Muscle of arm (tissue), 1 donor: ENCODE measurements at regions not wholly inside any gene's neighbourhood (a gene's known extent, or its start where the extent isn't known, plus 50 kb on each side); places are given as distances from the start of the nearest gene placed in this dataset.
"Not testable (repeated sequence)": the region's sequence is repeated elsewhere in the genome, so short reads cannot be mapped to it uniquely, and the experiment has no call there.

ENCODE experiments used
- DNase-seq: peaks from one replicate; pipeline ENCODE4 v3.0.0-alpha.2; 2013

GRCh38 chr10:78096486-78096885 is 62.8 kb downstream of the RPS24 start:
- DNase-seq, result not testable (repeated sequence)

- not testable (repeated sequence) for DNase-seq
Measured at GRCh38 chr10:78102593-78102992, 68.9 kb downstream of the RPS24 start.

- no peak for DNase-seq
Measured at GRCh38 chr10:78109210-78109609, 75.5 kb downstream of the RPS24 start.

- no peak for DNase-seq
Measured at GRCh38 chr10:78115135-78115853, 81.6 kb downstream of the RPS24 start.

DNA sequence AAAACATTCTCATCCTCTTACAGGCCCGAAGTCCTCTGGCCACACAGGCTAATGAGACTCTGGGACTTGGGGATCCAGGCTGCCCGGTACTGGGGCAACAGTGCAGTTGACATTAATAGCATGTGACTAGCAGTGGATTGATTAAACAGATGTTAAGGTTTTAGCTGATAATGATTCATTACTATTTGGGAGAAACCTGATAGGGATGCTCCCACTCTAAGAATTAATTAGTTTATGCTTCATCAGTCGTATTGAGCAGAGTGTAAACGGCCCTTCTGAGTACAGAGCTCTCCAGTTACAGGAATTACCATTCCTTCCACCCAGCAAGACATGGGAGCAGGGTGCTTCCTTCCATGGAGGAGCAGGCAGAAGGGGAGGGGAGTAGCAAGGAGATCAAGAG is 82.7 kb downstream of the RPS24 start:
- no peak for DNase-seq

- DNase-seq, result no peak
Measured at GRCh38 chr10:78118591-78118990, 84.9 kb downstream of the RPS24 start.

DNA sequence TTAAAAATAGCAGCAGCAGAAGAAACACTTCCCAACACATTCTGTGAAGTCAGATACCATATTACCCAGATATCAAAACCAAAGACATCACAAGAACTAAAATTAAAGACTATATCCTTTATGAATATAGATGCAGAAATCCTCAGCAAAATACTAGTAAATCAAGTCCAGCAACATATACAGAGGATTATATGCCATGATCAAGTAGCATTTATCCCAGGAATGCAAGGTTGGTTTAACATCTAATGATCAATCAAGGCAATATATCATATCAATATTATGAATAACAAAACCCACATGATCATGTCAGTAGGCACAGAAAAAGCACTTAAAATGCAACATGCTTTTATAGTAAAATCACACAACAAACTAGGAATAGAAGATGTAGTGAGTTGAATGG is 88.1 kb downstream of the RPS24 start:
- no peak for DNase-seq

DNA sequence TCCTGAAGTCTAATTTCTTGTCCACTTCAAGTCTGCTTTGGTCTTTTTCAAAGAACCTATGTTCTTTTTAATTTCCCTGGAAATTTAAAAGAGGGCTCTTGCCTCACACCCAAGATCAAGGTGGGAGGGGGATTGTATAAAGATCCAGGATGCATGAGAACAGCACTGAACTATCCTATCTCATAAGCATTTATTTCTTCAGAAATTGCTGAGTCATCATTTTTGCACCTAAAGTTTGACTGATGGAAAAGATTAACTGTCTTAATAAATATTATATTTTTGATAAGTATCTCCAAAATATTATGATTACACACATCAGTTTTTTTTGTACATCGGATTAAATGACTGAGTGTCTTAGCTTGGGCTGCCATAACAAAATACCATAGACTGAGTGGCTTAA is 90.5 kb downstream of the RPS24 start:
- no peak for DNase-seq

DNA sequence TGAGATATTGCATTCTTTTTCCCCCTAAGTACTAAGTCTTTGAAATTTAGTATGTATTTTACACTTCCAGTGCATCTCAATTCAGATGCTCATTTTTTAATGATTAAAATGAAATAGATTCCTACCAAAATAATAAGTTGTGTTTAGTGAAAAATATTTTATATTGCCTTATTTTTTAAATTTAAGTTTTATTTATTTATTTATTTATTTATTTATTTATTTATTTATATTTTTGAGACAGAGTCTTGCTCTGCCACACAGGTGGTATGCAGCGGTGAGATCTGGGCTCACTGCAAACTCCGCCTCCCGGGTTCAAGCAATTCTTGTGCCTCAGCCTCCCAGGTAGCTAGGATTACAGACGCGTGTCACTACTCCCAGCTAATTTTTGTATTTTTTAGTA is 95.5 kb downstream of the RPS24 start:
- DNase-seq, result no peak

GRCh38 chr10:78130966-78131710 is 97.5 kb downstream of the RPS24 start:
- DNase-seq, result no peak

GRCh38 chr10:78134773-78135306 is 101.2 kb downstream of the RPS24 start:
- DNase-seq, result no peak

DNA sequence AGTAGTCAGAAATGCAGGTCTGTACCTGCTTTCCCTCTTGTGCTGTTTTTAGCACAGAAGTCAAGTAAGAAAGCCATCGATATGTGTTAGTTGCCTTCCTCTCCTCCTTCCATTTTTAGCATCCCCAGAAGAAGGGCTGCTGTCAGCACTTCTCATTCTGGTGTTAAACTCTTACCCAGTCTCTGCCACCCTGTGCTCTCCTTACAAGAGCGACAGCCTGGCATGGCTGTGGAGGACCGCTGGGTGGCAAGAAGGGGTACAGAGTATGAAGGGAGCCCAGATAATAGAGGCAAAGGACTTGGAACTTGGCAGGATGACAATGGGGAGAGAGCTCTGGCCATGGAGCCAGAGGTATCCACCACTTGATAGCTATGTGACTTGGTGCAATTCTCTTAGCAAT is 103.5 kb downstream of the RPS24 start:
- no peak for DNase-seq

GRCh38 chr10:78139341-78139740 is 105.7 kb downstream of the RPS24 start:
- DNase-seq, result no peak

GRCh38 chr10:78140066-78140630 is 106.5 kb downstream of the RPS24 start:
- no peak for DNase-seq

- DNase-seq, result no peak
Measured at GRCh38 chr10:78143576-78143975, 109.9 kb downstream of the RPS24 start.

DNA sequence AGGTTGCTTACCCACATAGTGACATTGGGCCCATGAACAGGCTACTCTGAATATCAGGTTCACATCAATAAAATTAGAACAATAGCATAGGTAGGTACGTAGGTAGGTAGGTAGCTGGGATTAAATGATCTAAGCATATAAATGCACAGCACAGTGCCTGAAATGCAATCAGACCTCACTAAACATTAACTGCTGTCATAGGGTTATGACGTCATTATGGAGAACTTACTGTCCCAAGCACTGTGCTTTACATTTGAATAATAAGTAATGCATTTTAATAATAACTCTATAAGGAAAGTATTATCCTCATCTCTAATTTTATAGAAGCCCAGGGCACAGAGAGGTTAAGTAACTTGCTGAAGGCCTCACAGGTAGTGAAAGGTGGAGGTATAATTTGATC is 112.5 kb downstream of the RPS24 start:
- DNase-seq, result no peak

- no peak for DNase-seq
Measured at GRCh38 chr10:78147202-78147601, 113.5 kb downstream of the RPS24 start.

- DNase-seq, result no peak
Measured at GRCh38 chr10:78148216-78148960, 114.7 kb downstream of the RPS24 start.

DNA sequence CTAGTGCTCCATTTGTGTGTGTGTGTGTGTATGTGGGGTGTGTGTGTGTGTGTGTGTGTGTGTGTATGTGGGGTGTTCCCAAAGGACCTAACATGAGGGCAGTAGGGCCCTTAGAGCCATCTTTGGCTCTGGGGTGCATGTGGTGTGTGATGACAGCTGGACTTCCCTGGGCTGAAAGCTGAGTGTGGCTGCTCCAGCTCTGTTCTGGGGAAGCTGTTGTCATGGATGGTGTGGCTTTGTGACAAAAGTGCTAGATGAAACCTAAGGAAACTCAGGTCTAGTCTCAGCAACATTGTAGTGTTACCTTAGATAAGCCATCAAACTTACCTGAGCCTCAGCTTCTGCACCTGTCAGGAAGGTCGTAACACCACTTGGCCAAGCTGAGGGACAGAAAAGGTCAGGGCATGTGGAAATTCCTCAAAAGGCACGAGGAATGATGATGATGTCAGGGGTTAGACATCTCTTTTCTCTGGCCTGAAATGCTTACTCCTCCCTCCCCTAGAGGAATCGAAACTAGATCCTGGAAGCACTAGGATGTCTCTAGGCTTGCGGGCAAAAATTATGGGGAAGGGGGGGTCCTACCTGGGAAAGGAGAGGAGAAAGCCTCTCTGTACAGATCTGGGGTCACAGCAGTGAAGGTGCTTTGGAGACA is 115.4 kb downstream of the RPS24 start:
- DNase-seq, result no peak

DNA sequence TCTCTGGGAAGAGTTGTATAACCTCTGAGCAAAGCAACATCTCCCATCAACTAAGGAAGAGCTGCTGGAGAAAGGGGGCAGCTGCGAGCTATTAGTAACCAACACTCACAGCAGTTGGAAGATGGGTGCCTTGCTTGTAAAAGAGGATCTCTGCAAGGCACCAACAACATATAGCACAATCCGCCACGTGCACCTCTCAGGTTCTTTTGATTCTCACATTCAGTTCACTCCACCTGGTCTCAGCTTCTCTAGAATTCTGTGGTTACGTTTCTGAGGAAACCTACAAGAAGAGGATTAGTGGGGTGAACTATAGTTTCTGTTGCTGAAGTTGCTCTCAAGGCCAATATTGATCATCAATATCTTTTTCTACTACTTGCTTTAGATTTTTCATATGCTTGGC is 117.1 kb downstream of the RPS24 start:
- DNase-seq, result no peak

DNA sequence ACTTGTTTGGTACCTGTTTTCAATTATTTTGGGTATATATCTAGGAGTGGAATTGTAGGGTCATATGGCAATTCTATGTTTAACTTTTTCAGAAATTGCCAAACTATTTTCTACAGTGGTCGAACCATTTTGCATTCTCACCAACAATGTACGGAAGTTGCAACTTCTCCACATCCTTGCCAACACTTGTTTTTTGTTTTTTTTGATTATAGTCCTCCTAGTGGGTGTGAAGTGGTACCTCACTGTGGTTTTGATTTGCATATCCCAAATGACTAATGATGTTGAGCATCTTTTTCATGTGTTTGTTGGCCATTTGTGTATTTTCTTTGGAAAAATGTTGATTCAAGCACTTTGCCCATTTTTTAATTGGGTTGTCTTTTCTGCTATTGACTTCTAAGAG is 122.1 kb downstream of the RPS24 start:
- no peak for DNase-seq

DNA sequence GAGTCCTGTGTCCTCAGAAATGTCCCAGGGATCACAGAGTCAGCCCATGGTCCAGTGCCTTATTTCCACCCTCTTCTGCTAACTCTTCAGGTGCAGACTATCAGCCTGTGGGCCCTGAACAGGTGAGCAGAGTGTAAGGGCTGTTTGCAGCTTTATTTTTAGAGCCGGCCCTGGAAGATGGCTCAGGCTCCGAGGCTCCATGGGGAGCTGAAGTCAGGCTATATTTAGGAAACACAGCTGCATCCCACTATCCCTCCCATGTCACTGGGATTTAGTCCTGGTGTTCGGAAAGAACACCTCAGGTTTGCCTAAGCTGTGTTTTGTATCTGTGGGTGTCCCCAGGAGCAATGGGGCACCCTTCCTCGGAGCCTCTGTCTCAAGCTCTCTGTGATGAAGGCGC is 126.9 kb downstream of the RPS24 start:
- no peak for DNase-seq
